ENCODE measurements at regions not wholly inside any gene's neighbourhood (a gene's known extent, or its start where the extent isn't known, plus 50 kb on each side); places are given as distances from the start of the nearest gene placed in this dataset.

DNA sequence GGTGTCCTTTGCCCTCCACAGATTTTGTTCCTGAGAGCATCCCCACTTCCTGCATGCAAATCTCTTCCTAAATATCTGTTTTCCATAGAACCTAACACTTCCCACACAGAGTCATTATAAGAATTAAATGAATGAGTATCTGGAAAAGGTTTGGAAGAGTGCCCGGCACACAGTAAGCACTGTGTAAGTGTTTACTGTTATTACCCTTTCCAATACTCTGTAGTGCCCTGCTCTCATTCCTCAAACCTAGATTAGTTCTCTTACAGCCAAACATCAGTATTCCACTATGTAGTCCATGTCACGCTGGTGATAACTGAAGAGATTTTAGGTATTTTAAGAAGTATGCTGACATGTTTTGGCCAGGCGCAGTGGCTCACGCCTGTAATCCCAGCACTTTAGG is 57.3 kb upstream of the PHF21A start:
- TF ChIP-seq POLR2A (IDR thresholded peaks at IDR 0.05): no peak
- TF ChIP-seq, protein P1, sequence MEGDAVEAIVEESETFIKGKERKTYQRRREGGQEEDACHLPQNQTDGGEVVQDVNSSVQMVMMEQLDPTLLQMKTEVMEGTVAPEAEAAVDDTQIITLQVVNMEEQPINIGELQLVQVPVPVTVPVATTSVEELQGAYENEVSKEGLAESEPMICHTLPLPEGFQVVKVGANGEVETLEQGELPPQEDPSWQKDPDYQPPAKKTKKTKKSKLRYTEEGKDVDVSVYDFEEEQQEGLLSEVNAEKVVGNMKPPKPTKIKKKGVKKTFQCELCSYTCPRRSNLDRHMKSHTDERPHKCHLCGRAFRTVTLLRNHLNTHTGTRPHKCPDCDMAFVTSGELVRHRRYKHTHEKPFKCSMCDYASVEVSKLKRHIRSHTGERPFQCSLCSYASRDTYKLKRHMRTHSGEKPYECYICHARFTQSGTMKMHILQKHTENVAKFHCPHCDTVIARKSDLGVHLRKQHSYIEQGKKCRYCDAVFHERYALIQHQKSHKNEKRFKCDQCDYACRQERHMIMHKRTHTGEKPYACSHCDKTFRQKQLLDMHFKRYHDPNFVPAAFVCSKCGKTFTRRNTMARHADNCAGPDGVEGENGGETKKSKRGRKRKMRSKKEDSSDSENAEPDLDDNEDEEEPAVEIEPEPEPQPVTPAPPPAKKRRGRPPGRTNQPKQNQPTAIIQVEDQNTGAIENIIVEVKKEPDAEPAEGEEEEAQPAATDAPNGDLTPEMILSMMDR (IDR thresholded peaks at IDR 0.05): no peak

Measured in adrenal gland (tissue), 5 donors.